SU-DHL-6 (cell line): ENCODE measurements at regions not wholly inside any gene's neighbourhood (a gene's known extent, or its start where the extent isn't known, plus 50 kb on each side); places are given as distances from the start of the nearest gene placed in this dataset.

Source experiments
- H2AFZ ChIP-seq: fragments of 200-600 bp; sonication (generic); 2 replicates; pipeline ENCODE4 v1.6.1; 2014; ENCODE audit warnings: low read depth, mild to moderate bottlenecking, moderate library complexity, mixed read lengths, antibody characterized with exemption, low read length; ENCODE audit not compliant: severe bottlenecking
- H3F3A ChIP-seq: fragments of 200-600 bp; shearing (Covaris generic); 2 replicates; pipeline ENCODE4 v1.6.0; 2016; ENCODE audit warnings: antibody characterized with exemption, mild to moderate bottlenecking; ENCODE audit not compliant: insufficient read depth
- H3K27ac ChIP-seq: fragments of 200-600 bp; sonication (generic); 2 replicates; pipeline ENCODE4 v1.5.1; 2016; ENCODE audit warnings: low read depth, mild to moderate bottlenecking, low read length, moderate library complexity, mixed read lengths
- H3K27me3 ChIP-seq: fragments of 200-600 bp; sonication (generic), shearing (Covaris generic); 2 replicates; pipeline ENCODE4 v1.6.0; 2014; ENCODE audit warnings: mild to moderate bottlenecking, low read length
- H3K36me3 ChIP-seq: fragments of 200-600 bp; sonication (generic); 2 replicates; pipeline ENCODE4 v1.6.1; 2014; ENCODE audit warnings: mild to moderate bottlenecking, low read length, mixed read lengths
- H3K4me2 ChIP-seq: fragments of 300-600, 200-600 bp; shearing (Covaris generic), sonication (generic); 2 replicates; pipeline ENCODE4 v1.6.0; 2014; ENCODE audit warnings: low read length, low read depth, mild to moderate bottlenecking; ENCODE audit not compliant: poor library complexity, severe bottlenecking
- H3K4me3 ChIP-seq: fragments of 200-600 bp; sonication (generic); 2 replicates; pipeline ENCODE4 v1.5.1; 2014; ENCODE audit warnings: antibody characterized with exemption, low read length, mild to moderate bottlenecking, mixed read lengths; ENCODE audit not compliant: insufficient read depth, poor library complexity, severe bottlenecking
- H3K79me2 ChIP-seq: fragments of 200-600 bp; sonication (generic); 2 replicates; pipeline ENCODE4 v1.6.1; 2014; ENCODE audit warnings: mild to moderate bottlenecking, low read length, moderate library complexity; ENCODE audit not compliant: insufficient read depth
- H3K9ac ChIP-seq: fragments of 200-600 bp; sonication (generic); 2 replicates; pipeline ENCODE4 v1.7.0; 2014; ENCODE audit warnings: mild to moderate bottlenecking, low read length
- H3K9me2 ChIP-seq: fragments of 200-600 bp; sonication (generic); replicated peaks from 2 replicates; pipeline ENCODE4 v1.6.1; 2014; ENCODE audit warnings: low read length; ENCODE audit not compliant: insufficient read depth
- H3K9me3 ChIP-seq: fragments of 200-600 bp; sonication (generic); 2 replicates; pipeline ENCODE4 v1.6.1; 2014; ENCODE audit warnings: low read length, mixed read lengths; ENCODE audit not compliant: insufficient read depth
- H4K20me1 ChIP-seq: fragments of 200-600 bp; sonication (generic); 2 replicates; pipeline ENCODE4 v1.6.1; 2014; ENCODE audit warnings: low read depth, mild to moderate bottlenecking, antibody characterized with exemption, low read length, moderate library complexity, mixed read lengths
- CTCF ChIP-seq: fragments of 200-600 bp; sonication (generic); IDR thresholded peaks from one replicate; pipeline ENCODE4 v1.5.1; 2017; ENCODE audit warnings: antibody characterized with exemption, mild to moderate bottlenecking, low read length, moderate library complexity; ENCODE audit not compliant: insufficient read depth, poor library complexity, severe bottlenecking
- EZH2phosphoT487 ChIP-seq: fragments of 200-600 bp; sonication (generic), shearing (Covaris generic); conservative IDR thresholded peaks from 2 replicates; pipeline ENCODE4 v1.6.1; 2018; ENCODE audit warnings: mild to moderate bottlenecking, antibody characterized with exemption, low read length, moderate library complexity, mixed read lengths

- no peaks in the 10 kb centered on the region for H3K36me3 ChIP-seq
- H3K4me2 ChIP-seq = no peak overlapping the region
- H3K9me2 ChIP-seq = no peaks in the 10 kb centered on the region
- H3K9me3 ChIP-seq = no peaks in the 10 kb centered on the region
- no peaks in the 10 kb centered on the region for H4K20me1 ChIP-seq
- no peaks in the 10 kb centered on the region for H3K79me2 ChIP-seq
- no peak overlapping the region for H3K27ac ChIP-seq
- TF ChIP-seq CTCF (no peak), EZH2phosphoT487 (no peak)
- H3K27me3 ChIP-seq = no peaks in the 10 kb centered on the region
- H3F3A ChIP-seq = no peaks in the 10 kb centered on the region
- no peak overlapping the region for H3K4me3 ChIP-seq
- H2AFZ ChIP-seq = no peak overlapping the region
- H3K9ac ChIP-seq = no peak overlapping the region
Measured at GRCh38 chr13:82658811-82659210, 1223.5 kb downstream of the SLITRK1 start.

- Histone ChIP-seq H3K4me3 (no peak overlapping the region), H3K4me2 (no peak overlapping the region), H3K27ac (no peak overlapping the region), H4K20me1 (no peaks in the 10 kb centered on the region), H3K36me3 (no peaks in the 10 kb centered on the region), H3K9me2 (no peaks in the 10 kb centered on the region), H3K79me2 (no peaks in the 10 kb centered on the region), H3K9me3 (no peaks in the 10 kb centered on the region), H3F3A (no peaks in the 10 kb centered on the region), H2AFZ (no peak overlapping the region), H3K27me3 (no peaks in the 10 kb centered on the region), H3K9ac (no peak overlapping the region)
- TF ChIP-seq CTCF (no peak), EZH2phosphoT487 (no peak)
Measured at GRCh38 chr13:82657471-82657870, 1224.8 kb downstream of the SLITRK1 start.

DNA sequence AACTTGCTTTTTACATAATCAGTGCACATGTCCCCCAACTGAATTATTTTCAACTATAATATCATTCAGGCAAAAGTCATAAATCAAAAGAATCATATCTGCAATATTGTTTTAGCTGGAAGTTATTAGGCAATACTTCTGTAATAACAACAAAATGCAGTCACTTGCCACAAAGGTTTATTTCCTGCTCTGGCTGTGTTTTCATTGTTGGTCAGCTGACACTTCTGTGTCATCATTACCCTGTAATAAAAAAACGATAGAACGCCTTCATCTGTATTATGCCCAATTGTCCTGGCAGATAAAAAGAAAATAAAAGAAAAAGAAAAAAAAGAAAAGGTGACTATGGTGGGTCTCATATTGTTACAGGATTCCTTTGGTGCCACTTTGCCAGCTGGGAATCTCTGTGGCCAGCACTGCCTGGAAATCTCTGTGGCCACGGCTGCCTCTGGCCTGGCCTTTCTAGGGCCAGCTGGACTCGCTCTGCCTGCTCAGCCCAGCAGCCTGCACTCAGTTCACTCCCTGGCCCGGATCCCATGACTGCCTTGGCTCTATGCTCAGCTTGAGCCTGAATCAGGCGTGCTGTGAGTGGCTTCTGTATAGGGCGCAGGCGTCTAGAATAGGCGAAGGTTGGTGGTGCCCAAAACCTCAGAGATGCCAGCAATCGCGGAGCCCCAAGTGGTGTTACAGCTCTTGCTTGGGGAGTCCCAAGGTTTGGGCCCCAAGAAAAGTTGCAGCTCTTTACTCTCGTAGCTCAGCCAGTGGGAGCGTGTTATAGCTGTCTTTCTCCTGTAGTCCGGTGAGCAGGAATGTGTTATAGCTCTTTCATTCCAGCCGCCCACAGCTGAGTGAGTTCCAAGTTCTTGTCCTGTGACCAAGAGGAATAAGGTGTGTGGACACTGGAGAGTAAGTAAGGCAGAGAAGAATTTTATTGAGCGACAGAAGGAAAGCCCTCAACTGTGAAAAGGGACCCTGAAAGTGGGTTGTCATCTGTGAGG lies 1227.1 kb downstream of the SLITRK1 start:
- H3K36me3 ChIP-seq = no peaks in the 10 kb centered on the region
- H2AFZ ChIP-seq = no peak overlapping the region
- no peak overlapping the region for H3K4me3 ChIP-seq
- H3F3A ChIP-seq = no peaks in the 10 kb centered on the region
- no peak overlapping the region for H3K27ac ChIP-seq
- no peak overlapping the region for H3K9ac ChIP-seq
- H3K79me2 ChIP-seq = no peaks in the 10 kb centered on the region
- no peak for TF ChIP-seq CTCF
- TF ChIP-seq EZH2phosphoT487 = no peak
- H3K27me3 ChIP-seq = no peaks in the 10 kb centered on the region
- no peaks in the 10 kb centered on the region for H4K20me1 ChIP-seq
- H3K9me2 ChIP-seq = no peaks in the 10 kb centered on the region
- no peak overlapping the region for H3K4me2 ChIP-seq
- H3K9me3 ChIP-seq = no peaks in the 10 kb centered on the region
